Muscle of back (tissue), 3 donors: ENCODE measurements at regions not wholly inside any gene's neighbourhood (a gene's known extent, or its start where the extent isn't known, plus 50 kb on each side); places are given as distances from the start of the nearest gene placed in this dataset.

Experiments
- DNase-seq, 3 donors: peaks; one replicate each; pipeline versions ENCODE4 v3.0.0 to v3.0.0-alpha.2; 2013

GRCh38 chr16:54579106-54579728 lies 292.6 kb upstream of the IRX3 start:
- DNase-seq, result no peak

DNA sequence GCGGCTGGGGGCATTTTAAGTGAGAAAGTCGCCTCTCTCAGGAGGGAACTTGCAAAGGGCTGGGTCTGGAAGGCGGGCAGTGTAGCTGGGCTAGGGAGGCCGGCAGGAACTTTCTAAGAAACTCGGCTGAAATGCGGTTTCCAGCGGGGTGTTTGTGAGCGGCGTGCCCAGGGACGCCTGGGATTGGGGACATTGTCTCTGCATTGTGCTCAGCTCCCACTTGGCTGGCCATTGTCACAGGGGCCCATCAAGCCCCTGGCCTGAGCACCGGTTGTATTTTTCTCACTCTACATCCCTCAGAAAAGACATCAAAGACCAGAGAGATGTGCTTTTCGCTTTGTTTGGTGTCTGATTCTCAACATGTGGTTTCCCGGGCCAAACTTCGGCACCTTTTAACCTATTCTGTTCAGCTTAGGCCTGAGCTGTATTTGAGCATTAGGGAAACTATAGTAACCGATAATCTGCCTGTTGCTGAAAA lies 291.1 kb upstream of the IRX3 start:
- no peak for DNase-seq

DNA sequence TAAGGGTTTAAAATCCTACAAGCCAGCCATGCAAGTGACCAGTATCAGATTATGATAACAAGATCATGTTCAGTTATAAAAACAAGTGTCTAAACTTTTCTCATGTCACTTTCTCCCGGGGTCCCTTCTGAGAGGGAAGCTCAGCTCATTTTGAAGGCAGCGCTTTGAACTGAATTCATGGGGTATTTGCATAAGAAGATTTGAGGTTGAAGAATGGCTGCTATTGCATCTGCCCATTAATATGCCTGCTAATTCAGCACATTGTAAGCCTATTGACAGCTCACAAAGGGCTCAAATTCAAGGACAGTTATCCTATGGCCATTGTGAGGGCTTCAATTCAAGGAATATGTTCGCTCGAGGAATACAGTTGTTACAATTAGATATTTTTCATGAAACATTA lies 290.2 kb upstream of the IRX3 start:
- no peak for DNase-seq

GRCh38 chr16:54568906-54569807 lies 282.6 kb upstream of the IRX3 start:
- DNase-seq, result peak; percentile 26 to 77 (median 49)

GRCh38 chr16:54564841-54565240 lies 278.3 kb upstream of the IRX3 start:
- no peak for DNase-seq

DNA sequence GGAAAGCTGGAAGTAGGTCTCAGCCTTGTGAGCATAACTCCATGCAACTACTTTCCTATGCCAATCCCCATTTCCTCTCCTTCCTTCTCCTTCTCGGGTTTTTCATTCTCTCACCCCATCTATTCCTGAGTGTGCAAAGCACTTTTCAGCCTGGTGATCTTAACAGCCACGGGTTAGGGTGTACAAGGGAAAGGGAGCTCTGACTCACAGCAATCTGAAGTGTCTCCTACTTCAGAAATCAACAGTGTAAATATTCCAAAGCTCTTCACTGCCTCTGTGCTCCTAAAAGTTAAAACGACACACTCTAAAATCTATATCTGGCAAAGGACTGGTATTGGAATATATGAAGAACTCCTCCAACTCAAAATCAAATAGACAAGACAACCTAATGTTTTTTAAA lies 268.0 kb upstream of the IRX3 start:
- no peak for DNase-seq

DNA sequence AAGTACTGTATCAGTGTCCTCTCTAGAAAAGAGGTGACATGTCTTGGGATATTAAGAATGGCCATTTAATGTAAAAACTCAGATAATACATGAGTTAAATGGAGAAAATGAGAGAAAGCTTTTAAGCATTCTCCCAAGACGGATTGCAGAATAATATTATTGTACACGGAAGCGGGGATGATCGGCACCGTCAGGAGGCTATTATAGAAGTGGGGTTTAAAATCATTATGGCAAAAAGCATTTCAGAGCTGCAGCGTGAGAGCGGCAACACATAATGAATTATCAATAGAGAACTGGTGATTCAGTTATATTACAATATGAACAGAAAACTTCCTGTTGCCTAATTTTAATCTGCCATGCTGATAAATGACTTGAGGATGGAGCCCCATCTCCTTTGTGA lies 261.7 kb upstream of the IRX3 start:
- DNase-seq, result no peak

GRCh38 chr16:54547052-54547451 lies 260.5 kb upstream of the IRX3 start:
- no peak for DNase-seq

- DNase-seq, result peak; percentile 36 to 67 (median 62)
Observed at GRCh38 chr16:54546521-54546920, 259.9 kb upstream of the IRX3 start.

- DNase-seq, result no peak
Observed at GRCh38 chr16:54545854-54546511, 259.4 kb upstream of the IRX3 start.

DNA sequence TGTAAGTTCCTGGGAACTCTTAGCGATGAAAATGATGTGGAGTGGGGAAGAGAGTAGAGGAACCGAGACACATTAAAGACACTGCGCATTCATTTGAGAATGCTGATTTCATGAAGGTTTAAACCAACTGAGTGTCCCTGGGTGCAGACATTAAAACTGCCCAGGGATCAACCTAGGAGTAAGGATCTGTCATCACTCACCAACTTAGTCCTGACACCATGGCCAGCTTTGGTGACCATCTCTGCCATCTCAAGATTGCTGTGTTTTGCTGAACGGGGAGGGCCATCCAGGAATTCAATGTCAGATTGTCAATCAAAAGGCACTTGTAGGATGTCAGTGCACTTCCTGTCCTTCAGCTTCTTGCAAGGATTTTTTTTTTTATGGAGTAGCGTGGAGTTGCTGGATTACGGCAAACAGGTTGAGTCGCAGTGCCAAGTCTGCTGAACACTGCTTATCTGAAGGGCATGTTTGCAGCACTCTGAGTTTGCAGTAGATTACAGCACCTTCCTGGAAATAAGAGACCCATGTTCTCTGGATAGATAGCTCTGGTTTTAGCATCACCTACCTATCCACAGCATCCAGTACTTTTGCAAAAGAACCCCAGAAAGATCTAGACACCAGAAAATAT lies 258.1 kb upstream of the IRX3 start:
- DNase-seq, result no peak

GRCh38 chr16:54542805-54543505 lies 256.4 kb upstream of the IRX3 start:
- DNase-seq, result no peak

- DNase-seq, result no peak
Observed at GRCh38 chr16:54540525-54541180, 254.1 kb upstream of the IRX3 start.

DNA sequence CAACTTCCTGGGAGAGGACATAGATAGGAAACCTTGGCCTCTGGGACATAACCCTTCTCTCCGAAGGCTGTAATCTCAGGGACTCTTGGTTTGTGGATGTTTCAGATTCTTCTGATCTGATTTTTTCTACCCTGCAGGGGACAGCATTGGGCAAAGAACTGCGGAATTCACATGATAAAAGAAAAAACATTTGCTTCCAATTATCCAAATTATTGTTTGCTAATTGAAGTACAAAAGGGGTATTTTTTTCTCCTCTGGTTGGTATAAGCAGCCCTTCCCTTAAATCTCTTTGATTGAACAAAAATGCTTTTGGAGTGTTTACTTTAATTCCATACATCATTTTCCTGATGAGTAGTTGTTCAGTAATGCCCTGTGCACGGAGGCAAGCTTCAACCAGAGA lies 251.7 kb upstream of the IRX3 start:
- DNase-seq, result peak in 1 of 3 donors; percentile 10

DNA sequence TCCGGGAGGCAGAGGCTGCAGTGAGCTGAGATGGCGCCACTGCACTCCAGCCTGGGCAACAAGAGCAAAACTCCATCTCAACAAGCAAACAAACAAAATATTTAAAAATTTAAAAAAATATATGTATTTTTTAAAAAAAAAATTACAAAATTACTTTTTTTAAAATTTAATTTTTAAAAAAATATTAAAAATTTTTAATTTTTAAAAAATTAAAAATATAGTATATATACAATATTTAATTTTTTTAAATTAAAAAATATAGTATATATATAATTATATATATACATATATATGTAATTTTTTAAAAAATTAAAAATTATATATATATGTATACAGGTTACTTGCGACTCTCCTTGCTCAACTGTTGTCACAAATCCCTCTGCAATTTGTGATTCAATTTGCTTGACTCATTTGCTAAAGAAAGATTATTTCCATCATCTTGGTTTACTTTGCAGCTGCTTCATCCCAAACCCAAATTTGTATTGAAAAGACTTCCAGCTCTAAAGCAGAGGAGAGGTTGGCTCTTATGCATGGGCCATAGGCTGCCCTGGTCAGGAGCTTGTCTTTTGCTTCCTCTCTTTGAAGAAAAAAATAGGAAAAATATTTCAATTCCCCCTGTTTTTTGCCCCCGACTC lies 247.4 kb upstream of the IRX3 start:
- no peak for DNase-seq

GRCh38 chr16:54526916-54527315 lies 240.3 kb upstream of the IRX3 start:
- DNase-seq, result no peak

DNA sequence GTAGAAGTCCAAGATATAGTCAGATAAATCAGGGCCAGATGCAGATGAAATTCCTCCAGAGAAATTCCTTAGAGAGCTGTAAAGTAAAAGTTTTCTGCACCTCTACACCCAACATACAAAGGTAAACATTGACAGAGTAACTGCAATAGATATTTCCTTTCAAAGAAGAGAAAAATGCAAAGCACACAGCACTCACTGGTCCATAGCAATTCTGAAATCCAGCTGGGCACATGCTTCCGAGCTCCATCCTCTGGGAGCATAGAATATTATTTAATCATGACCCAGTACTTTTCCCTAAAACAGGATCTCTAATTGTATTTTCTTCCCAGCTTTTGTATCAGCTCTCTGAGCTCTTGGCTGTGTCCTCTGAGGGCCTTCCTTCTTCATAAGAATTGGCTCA lies 239.5 kb upstream of the IRX3 start:
- DNase-seq, result no peak

- no peak for DNase-seq
Observed at GRCh38 chr16:54525104-54525503, 238.5 kb upstream of the IRX3 start.

DNA sequence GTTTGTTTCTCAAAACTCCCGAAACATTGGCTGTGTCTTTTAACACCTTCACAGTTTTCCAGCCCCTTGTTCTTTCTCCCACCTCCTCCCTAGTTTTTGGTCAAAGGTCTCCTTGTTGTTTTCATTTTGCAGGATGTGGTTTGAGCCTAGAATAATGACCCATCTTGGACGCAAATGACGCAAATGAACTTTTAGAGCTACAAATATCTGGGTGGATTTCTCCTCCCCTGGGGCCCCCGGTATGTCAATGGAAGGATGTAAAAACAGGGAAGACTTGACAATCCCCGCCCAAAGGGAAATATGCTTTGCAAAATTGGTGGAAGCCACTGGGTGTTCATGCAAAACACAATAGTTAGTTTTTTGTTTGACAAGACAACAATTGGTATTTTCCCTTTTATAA lies 236.0 kb upstream of the IRX3 start:
- no peak for DNase-seq

DNA sequence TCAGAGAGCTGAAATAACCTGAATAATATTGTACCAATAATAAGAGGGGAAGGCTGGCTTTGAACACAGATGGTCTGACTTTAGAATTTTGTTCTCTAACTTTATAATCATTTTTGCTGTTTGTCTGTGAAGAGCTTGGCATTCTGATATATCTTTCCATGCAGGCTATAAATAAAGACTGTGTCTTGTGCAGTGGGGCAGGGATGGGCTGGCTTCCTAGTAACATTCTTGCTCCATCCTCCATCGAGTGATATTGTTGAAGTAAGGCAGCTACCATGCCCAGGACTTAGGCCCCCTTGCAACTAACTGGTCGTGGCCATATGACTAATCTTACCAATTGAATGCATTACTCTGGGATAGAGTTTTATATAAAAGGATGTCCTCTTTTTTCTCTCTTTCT lies 234.7 kb upstream of the IRX3 start:
- DNase-seq, result no peak
